GM10266 (cell line): ENCODE measurements at regions not wholly inside any gene's neighbourhood (a gene's known extent, or its start where the extent isn't known, plus 50 kb on each side); places are given as distances from the start of the nearest gene placed in this dataset.

Source experiments
- DNase-seq: peaks from one replicate; pipeline ENCODE4 v3.0.0; 2012; ENCODE audit errors: extremely low spot score
- CTCF ChIP-seq: IDR thresholded peaks from 2 replicates; pipeline ENCODE4 v1.5.1; 2012; ENCODE audit warnings: mild to moderate bottlenecking, low read depth; ENCODE audit not compliant: control insufficient read depth, insufficient read depth; ENCODE audit errors: missing control alignments

DNA sequence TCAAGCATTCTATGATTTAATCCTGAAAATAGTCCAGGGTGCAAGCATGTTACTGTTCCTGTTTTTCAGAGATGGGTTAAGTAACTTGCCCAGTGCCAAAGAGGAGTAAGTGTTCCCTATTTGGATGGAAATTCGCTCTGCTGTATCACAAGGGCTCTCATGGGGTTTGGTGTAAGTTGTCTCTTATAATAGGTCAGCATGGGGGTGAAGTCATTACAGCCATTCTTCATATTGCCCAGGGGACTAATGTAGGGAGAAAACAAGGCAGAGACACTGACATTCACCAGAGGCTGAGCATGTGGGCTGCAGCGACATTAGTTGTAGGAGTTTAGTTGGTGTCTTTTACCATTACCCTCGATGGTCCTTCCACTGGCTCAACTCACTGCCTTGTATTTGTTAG, 142.1 kb upstream of the GLRA1 start:
- no peak for DNase-seq
- TF ChIP-seq CTCF, result no peak

- TF ChIP-seq CTCF, result no peak
- no peak for DNase-seq
These were observed 138.4 kb upstream of the GLRA1 start for GRCh38 chr5:152063004-152063403.

DNA sequence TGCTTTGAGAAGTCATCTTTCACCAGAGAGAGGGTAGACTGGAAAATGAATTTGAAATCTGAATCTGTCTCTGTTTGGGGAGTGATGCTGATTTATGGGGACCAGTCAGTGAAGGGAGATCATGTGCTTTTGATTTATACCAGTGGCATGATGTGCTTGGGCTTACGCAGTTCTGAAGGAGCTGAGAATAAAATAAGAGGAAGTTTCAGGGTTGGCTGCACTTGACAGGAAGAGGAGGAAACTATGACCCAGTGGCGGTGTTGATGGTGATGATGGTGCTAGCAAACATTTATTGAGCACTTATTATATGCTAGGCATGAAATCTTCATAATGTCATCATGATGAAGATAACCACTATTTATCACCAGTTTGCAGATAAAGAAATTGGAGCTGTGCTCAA, 136.4 kb upstream of the GLRA1 start:
- DNase-seq, result no peak

GRCh38 chr5:152058267-152058666, 133.6 kb upstream of the GLRA1 start:
- DNase-seq, result no peak
- no peak for TF ChIP-seq CTCF

More for the DNA sequence above, 136.4 kb upstream of the GLRA1 start:
- TF ChIP-seq CTCF, result no peak

GRCh38 chr5:152056931-152057330, 132.3 kb upstream of the GLRA1 start:
- no peak for DNase-seq
- TF ChIP-seq CTCF, result no peak

GRCh38 chr5:152052470-152052869, 127.8 kb upstream of the GLRA1 start:
- DNase-seq, result no peak
- TF ChIP-seq CTCF, result no peak

- TF ChIP-seq CTCF, result no peak
- no peak for DNase-seq
These were observed 127.1 kb upstream of the GLRA1 start for GRCh38 chr5:152051499-152052454.
